Choroid plexus epithelial cell (primary cell): ENCODE measurements at regions not wholly inside any gene's neighbourhood (a gene's known extent, or its start where the extent isn't known, plus 50 kb on each side); places are given as distances from the start of the nearest gene placed in this dataset.

Experiments used
- DNase-seq: peaks from one replicate; pipeline ENCODE4 v3.0.0-alpha.2; 2010; ENCODE audit warnings: low read depth
- H3K4me3 ChIP-seq: 2 replicates; pipeline ENCODE4 v1.5.1; 2011; ENCODE audit warnings: low read depth, mild to moderate bottlenecking, control low read depth, low read length, moderate library complexity
- TF ChIP-seq, protein P1 (sequence below): conservative IDR thresholded peaks from 2 replicates; pipeline ENCODE4 v1.5.1; 2011; ENCODE audit warnings: low read depth, mild to moderate bottlenecking, control low read depth, inconsistent platforms, low read length, moderate library complexity

DNA sequence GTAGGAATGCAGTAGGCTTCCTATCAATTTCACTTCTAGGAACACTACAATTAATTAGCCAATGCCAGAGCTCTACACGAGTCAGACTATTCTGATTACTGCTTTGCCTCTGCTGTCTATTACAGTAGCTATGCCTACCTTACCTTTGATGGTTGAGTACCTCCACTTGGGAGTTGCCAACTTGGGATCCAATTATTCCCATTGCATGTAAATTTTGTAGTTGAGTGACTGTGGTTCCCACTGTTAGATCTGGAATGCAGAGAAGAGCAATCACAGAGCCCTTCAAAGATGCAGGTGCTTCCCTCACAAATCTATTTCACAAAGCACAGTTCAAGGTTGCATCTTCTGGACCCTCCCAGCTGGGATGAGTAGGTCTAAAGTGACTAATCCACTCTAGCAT is 62.9 kb upstream of the AASS start:
- TF ChIP-seq, protein P1, sequence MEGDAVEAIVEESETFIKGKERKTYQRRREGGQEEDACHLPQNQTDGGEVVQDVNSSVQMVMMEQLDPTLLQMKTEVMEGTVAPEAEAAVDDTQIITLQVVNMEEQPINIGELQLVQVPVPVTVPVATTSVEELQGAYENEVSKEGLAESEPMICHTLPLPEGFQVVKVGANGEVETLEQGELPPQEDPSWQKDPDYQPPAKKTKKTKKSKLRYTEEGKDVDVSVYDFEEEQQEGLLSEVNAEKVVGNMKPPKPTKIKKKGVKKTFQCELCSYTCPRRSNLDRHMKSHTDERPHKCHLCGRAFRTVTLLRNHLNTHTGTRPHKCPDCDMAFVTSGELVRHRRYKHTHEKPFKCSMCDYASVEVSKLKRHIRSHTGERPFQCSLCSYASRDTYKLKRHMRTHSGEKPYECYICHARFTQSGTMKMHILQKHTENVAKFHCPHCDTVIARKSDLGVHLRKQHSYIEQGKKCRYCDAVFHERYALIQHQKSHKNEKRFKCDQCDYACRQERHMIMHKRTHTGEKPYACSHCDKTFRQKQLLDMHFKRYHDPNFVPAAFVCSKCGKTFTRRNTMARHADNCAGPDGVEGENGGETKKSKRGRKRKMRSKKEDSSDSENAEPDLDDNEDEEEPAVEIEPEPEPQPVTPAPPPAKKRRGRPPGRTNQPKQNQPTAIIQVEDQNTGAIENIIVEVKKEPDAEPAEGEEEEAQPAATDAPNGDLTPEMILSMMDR = no peak
- H3K4me3 ChIP-seq = no peak overlapping the region
- no peak for DNase-seq

DNA sequence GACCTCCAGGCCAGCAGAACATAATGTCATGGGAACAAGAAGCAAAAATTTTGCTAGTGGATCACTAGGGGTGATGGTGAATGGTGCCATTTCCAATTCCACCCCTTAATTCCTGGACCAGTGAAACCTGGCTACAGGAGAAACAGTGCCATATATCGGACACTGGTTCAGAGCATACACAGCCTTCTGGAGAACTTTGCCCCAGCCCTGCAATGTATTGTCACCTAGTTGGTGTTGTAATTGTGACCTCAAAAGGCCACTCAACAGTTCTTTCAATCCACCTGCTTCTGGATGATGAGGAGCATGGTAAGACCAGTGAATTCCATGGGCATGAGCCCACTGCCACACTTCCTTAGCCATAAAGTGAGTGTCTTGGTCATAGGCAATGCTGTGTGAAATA is 59.8 kb upstream of the AASS start:
- TF ChIP-seq, protein P1 = no peak
- no peak overlapping the region for H3K4me3 ChIP-seq
- DNase-seq = no peak

DNA sequence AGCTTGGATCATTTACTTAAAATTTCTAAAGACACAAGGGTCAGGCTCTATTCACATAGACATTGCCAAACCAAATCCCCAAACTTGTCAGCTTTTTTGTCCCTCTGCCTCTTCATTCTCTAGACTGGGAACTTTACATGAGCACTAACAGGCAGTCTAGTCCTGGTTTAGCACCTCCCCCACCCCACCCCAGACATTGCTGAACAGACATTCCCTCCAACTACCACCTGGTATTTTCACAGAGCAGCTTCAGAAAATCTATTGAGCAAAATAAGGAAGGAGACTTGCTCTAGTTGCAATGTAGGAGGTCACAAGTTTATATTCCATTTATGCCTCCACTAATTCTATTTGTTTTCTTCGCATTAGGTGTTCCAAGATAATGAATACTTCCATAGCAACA is 56.8 kb upstream of the AASS start:
- DNase-seq = no peak
- TF ChIP-seq, protein P1 = no peak
- H3K4me3 ChIP-seq = no peak overlapping the region

DNA sequence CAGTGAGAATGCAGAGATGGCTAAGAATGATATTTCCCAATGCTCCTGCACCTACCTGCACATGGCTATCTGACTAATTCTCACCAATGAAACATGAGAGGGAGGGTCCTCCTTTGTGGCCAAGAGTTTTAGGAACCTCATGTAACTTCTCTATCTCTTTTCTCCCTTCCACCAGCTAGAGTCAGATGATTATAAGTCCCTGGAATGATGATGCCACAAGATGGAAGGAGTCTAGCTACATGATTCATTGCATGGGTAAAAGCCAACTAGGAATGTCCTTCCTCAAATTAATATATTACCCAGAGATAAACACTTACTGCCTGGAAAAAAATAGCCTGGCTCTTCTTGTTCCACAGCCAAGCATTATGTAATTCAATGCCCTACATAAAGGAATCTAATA is 55.1 kb upstream of the AASS start:
- peak; percentile 18 for DNase-seq
- TF ChIP-seq, protein P1 = no peak
- H3K4me3 ChIP-seq = no peak overlapping the region

DNA sequence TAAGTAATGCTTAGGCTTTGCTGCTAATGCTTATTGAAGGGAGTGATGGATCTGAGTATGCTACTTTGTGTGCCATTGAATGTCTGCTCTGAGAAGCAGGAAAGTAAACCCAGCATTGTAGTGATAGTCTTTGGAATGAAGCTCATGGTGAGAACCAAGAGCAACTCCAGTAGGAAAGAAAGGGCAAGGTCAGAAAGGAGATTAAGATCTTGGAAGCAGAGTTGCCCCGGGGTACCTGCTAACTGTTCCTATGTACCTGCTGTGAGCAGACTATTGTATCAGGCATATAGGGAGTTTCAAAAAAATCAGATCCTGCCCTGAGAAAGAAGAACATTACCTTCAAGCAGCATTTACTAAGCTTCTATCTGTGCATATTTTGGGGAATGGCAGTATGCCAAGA is 54.5 kb upstream of the AASS start:
- TF ChIP-seq, protein P1 = no peak
- H3K4me3 ChIP-seq = no peak overlapping the region
- DNase-seq = no peak
